ENCODE measurements at regions not wholly inside any gene's neighbourhood (a gene's known extent, or its start where the extent isn't known, plus 50 kb on each side); places are given as distances from the start of the nearest gene placed in this dataset.
A peak's percentile ranks its signal among the peaks of the same experiment; 100 is the strongest.
"Not testable (repeated sequence)": the region's sequence is repeated elsewhere in the genome, so short reads cannot be mapped to it uniquely, and the experiment has no call there.

DNA sequence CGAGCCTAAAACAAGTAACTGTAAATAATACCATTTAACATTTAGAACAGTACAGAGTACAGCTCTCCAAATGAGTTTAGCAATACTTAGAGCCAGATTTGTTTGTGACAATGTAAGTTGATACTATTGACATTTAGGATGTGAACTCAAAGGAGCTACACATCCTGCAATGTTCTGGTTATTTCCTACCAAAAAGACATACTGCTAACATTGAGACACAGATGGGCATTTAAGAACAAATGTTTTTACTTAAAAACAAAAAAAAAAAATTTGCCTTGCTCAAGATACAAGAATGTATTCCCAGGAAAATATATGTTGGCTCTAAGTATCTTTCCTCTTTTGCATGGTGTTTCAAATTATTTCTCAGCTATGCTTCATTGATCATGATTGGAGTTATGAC is 1464.8 kb upstream of the PRMT6 start:
- no peak for ATAC-seq
- DNase-seq: no peak

DNA sequence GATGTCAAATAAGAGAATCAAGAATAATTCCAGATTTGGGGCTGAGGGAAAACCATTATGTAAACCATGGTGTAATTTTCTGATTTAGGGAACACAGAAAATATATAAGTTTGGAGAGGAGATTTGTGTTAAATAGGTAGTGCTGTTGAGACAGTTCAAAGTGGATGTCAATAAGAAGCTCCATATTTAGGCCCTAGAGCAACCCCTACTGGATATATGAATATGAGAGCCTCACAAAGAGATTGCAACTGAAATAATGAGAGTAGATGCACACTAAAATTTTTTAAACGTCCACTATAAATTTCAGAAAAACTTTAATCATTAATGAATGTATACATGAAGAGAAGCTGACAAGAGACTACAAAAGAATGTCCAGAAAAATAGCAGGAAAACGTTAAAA is 1447.8 kb upstream of the PRMT6 start:
- DNase-seq (no peak), ATAC-seq (no peak)

DNA sequence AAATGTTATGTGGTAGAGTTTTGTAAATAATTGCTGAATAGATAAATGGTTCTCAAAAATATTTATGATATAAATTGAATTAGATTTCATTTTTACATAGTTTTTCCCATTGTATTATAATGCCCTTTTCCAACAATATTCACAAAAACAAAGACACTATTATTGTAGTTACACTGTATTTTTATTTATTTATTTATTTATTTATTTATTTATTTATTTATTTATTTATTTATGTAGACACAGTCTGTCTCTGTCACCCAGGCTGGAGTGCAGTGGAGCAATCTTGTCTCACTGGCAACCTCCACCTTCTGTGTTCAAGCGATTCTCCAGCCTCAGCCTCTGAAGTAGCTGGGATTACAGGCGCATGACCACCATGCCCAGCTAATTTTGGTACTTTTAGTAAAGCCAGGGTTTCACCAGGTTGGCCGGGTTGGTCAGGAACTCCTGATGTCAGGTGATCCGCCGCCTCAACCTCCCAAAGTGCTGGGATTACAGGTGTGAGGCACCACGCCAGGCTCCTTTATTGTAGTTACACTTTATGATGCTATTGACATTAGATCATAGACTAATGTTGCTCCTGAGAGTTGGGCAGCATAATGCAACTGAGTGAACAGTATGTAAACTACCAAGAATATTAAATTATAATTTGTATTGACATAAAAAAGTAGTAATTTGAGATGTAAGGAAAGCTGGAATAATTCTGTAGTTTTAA is 1430.0 kb upstream of the PRMT6 start:
- DNase-seq (no peak), ATAC-seq (no peak)

DNA sequence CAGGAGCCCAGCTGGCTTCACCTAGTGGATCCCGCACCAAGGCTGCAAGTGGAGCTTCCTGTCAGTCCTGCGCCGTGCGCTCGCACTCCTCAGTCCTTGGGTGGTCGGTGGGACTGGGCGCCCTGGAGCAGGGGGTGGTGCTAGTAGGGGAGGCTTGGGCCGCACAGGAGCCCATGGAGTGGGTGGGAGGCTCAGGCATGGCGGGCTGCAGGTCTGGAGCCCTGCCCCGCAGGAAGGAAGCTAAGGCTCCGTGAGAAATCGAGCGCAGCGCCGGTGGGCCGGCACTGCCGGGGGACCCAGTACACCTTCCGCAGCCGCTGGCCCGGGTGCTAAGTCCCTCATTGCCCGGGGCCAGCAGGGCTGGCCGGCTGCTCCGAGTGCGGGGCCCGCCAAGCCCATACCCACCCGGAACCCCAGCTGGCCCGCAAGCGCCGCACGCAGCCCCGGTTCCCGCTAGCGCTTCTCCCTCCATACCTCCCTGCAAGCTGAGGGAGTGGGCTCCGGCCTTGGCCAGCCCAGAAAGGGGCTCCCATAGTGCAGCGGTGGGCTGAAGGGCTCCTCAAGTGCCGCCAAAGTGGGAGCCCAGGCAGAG is 1425.2 kb upstream of the PRMT6 start:
- ATAC-seq, DNase-seq: not testable (repeated sequence)

DNA sequence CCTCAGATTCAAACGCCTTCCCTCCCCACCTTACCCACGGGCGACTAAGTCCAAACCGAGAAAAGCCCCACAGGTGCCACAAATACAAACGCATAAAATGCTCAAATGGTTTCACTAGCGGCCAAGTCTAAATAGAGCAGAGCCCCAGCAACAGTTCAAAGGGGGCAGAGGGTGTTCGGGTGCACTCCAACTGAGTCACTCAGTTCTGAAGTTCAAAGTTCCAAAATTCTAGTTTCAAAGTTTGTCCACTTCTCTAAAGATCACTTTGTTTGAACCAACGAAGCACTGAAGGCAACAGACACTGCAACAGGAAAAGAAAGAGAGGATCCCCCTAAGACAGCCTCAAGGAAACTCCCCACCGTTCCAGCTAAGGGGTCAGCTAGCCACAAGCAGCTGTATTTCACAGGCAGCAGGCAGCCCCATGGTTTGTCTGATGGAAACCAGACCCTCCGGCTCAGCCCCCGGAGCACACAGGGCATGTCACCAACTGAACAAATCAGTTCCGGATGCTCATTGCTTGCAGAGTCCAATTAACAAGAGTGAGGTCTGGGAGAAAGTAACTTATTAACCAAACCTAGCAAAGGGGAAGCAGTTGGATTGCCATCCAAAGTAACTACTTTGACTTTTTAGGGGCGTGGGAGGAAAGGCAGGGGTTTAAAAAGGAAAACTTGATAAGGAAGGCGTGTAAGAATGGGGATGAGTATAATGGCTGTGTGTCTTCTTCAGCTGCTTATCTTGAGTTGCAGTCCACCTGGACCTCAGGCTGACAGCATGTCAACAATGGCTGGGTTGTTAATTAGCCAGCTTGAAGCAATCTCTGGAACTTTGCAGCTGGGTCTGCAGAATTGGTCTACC is 1423.9 kb upstream of the PRMT6 start:
- no peak for DNase-seq
- ATAC-seq: no peak

DNA sequence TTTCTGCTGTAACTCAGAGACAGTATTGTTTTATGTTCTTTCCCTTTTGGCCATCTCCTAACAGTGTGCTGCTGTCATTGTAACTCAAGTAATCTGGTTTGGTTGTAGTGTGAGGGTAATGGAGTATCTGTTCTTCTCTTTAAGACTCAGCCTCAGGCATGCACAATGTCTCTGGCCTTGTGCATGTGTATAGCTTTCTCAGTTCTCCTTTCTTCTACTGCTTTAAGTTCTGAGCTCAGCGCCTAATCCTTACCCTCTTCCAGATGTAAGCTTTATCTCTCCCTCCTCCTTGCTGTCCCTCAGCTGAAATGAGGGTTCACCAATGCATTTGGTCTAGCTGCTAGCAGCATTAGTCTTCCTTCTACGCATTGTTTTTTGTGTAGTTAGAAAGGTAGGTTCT is 1420.4 kb upstream of the PRMT6 start:
- no peak for DNase-seq
- no peak for ATAC-seq

DNA sequence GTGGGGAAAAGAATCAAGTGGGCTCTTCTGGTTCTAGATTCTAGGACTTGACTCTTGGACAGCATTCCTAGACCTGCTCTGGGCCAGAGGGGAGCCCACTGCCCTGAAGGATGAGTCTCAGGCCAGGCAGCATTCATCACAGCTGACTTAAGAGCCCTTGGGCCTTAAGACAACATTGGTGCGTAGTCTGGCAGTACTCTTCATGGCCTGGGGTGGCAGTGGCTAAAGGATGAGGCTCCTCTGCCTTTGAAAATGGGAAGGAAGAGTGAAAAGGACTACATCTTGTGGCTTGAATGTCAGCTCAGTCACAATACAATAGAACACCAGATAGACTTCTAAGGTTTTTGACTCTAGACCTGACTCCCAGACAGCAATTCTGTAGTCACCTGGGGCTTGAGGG is 1415.1 kb upstream of the PRMT6 start:
- no peak for ATAC-seq
- no peak for DNase-seq

DNA sequence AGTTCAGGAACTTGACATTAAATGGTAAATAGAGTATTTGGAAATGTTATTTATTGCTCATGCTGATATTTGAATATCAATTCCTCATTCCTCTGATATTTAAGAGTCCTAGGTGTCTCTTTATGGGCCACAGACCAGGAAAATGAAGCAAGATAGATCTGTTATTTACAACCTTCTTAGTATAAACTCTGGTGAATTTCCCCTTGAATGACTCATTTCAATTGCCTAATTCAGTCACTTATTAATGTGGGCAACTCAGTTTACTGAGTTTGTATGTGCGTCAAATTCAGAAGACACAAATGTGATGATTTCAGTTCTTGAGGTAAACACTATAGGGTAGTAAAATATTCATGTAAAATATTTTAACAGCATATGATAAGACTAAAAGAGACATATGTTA is 1404.4 kb upstream of the PRMT6 start:
- ATAC-seq (no peak), DNase-seq (no peak)

DNA sequence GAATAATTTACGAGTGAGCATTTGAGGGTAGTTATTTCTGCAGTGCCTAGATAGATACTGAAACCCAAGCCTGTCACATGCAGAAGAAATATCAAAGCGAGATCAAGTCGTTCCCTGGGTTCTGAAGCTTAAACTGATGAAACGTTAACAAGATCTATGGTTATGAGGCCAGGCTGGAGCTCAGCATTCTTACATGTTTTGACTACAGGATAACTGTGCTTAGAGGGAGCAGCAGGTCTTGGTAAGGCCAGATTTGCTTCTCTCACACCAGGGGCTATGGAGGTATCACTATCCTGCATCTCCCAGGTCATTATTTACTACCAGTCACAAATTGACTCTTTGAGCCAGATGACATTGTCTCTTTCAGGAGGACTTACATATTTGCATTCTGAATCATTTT is 1401.4 kb upstream of the PRMT6 start:
- DNase-seq: no peak
- ATAC-seq: no peak

DNA sequence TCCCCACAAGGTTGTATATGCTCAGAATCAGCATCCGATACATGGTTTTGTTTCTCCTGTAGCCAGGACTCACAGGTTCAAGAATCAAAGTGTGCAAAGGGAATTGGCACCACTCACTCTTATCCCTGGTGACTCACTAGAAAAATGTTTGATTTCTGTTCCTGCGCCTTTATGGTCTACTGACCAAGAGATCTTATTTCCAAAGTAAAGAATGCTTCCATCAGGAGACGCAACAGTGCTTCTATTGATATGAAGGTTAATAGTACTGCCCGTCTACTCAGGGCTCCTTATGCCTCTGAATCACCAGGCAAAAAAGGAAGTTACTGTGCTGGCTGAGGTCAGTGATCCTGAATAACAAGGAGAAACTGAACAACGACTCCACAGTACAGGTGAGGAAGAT is 1392.0 kb upstream of the PRMT6 start:
- DNase-seq: no peak
- ATAC-seq: no peak

DNA sequence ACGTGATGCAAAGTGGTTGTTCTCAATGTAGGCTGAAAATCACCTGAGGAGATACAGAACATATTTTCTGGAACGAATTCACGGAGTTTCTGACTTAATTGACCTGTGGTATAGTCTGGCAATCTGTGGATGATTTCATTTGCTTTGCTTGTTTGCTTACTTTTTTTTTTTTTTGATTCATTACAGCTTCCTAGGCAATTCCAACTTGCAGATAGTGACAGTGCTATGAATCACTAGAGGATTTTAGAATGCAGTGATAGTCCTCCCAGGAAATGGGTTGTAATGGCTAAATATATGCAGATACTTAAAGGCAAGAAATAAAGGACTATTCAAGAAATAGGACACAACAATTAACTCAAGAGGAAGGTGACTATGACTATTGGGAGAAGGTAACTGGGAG is 1378.1 kb upstream of the PRMT6 start:
- ATAC-seq: no peak
- DNase-seq: no peak

DNA sequence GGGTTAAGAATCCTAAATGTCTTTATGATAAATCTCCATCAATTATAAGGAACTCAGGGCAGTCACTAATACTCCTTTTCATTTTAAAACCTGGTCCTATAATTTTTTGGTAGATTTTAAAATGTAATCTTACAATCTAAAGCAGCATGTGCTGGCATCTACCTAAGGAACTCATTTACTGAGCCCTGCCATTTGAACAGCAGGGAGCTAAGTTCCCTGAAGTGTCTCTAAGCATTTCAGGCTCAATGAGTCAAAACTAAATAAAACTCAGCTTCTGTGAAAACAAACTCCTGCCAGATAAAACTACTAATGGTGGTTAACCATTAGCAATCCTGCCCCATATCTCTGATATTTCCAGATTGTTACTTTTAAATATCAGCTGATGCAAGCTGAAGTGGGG is 1371.8 kb upstream of the PRMT6 start:
- DNase-seq (no peak), ATAC-seq (no peak)

DNA sequence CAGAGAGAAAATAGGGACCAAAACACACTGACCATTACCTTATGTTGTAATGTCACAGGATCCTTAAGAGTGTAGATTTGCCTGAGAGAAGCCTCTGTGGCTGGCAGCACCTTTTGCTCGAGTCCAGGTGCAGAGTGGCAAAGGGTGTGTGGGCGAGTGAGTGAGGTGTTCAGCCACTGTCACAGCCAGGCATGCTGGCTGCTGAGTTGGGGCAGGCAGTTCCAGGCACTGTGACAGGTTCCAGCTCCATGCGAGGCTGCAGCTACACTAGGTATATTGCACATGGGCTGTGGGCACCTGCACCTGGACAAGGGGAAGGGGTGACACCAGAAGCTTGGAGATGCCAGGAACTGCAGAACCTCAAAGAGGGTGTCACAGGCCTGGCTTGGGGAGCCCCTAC is 1370.4 kb upstream of the PRMT6 start:
- ATAC-seq: no peak
- no peak for DNase-seq

DNA sequence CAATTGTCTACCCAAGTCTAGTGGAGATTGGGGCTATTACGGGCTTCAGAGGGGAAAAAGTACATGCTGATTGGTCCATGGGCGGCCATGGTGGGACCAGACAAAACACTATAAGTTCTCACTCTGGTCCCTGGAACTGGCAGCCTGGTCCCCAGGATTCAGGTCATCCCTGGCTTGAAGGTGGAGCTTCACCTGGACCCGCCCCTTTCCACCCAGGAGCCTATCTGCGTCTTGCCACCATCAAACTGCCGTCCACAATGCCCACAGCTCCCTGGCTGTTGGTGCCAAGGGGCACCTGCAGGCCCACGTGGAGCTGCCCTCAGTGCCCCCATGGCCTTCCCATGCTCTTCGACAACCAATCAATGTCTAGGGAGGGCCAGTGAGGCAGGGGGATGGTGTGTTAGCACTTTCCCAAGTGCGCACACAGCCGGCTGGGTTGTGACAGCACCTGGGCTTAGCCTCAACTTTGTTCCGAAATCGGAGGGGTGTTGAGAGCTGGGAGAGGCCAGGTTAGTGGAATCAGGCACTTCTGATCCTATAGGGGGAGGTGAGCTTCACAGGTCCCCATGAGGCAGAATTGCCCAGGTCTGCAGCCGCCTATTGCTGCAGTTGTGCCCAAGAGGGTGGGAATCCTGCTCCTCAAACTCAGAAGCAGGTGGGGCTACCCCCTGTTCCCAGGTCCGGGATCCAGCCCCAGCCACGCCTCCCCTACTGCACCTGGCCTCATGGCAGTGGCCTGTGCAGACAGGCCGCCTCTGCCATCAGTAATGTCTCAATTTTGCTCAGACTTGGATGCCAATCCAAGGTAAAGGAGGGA is 1369.4 kb upstream of the PRMT6 start:
- ATAC-seq (no peak), DNase-seq (no peak)

DNA sequence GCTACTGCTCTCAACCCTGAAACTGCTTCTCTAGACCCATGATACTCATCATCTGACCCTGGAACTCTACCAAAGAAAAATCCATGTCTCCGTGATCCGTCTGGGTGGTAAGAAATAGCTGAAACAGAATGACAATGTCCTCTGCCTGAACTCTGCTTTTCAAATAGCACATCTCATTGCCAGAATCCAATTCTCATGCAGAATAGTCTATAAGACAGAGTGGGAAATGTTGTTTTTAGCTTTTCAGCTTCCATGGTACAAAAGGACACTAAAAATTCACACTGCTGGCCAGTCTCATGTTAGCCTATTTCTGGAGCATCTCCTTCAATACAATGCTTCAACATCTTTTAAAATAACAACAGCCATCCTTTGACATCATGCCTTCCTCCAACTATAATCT is 1355.8 kb upstream of the PRMT6 start:
- no peak for ATAC-seq
- DNase-seq: no peak

DNA sequence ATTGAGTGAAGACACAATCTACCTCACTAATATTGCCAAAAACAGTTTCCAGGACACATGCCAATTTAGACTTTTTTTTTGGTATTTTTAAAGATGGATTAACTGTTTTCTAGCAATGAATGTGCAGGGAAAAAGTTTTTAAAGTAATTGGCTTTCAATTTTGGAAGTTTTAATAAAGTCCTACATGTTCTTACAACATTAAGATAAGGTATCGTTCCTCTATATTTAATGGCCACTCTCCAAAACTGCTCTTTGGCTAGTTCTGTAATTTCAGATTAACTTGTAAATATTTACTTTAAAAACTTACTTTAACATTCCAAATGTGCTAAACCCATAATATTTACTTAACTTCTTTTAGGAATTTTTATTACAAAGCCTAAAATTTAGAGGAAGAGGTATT is 1332.2 kb upstream of the PRMT6 start:
- DNase-seq (no peak), ATAC-seq (no peak)

DNA sequence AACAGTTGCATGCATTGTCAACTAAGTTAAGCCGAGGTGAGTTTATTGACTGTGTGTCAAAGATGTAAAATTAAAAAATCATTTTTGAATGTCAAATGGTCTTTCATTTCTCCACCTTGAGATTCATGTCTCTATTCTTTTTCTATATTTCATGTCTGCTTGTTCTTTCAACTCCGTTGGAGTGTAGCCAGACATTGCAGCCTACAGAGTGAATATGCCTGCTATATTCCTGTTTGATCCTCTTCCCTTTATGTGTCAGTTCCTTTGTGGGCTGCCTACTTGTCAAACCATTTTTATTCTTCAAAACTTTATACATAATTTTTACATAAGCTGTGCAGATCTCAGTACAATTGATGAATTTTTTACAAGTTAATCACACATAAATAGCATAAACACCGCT is 1325.8 kb upstream of the PRMT6 start:
- DNase-seq (no peak), ATAC-seq (no peak)

DNA sequence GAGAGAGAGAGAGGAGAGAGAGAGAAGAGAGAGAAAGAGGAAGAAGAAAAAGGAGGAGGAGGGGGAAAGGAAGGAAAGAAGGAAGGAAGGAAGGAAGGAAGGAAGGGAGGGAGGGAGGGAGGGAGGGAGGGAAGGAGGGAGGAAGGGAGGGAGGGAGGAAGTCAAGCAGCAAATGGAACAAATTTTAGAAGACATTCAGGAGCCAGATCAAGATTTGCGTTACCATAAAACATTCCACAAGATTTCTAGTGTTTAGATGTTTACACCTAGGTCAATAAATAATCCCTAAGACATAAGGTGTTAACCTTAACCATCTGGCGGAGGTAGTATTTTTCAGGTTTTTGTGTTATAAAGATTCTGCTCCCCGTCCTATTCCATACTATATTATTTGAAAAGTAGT is 1320.1 kb upstream of the PRMT6 start:
- no peak for DNase-seq

DNA sequence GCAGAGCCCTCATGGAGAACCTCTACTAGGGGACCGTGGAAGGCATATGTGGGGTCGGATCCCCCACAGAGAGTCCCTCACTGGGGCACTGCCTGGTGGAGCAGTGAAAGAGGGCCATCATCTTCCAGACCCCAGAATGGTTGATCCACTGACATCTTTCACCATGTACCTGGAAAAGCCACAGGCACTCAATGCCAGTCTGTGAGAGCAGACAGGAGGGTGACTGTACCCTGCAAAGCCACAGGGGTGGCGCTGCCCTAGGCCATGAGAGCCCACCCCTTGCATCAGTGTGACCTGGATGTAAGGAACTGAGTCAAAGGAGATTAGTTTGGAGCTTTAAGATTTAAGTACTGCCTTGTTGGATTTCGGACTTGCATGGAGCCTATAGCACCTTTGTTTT is 1276.7 kb upstream of the PRMT6 start:
- ATAC-seq (no peak), DNase-seq (no peak)

More for the DNA sequence above, 1320.1 kb upstream of the PRMT6 start:
- ATAC-seq: no peak

DNA sequence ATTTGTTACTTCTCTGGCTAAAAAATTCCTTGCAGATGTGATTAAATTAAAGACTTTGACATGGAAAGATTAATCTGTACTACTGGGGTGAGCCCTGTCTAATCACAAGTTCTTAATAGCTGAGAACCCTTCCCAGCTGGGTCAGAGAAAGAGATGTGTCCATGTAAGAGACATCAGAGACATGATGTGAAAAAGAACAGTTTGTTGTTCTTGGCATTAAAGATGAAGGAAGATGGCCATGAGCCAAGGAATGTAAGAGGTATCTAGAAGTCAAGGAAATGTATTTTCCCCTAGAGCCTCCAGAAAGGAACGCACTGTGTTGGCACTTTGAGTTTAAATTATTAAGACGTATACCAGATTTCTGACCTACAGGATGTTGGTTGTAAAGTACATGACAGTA is 1271.5 kb upstream of the PRMT6 start:
- ATAC-seq (no peak), DNase-seq (no peak)

DNA sequence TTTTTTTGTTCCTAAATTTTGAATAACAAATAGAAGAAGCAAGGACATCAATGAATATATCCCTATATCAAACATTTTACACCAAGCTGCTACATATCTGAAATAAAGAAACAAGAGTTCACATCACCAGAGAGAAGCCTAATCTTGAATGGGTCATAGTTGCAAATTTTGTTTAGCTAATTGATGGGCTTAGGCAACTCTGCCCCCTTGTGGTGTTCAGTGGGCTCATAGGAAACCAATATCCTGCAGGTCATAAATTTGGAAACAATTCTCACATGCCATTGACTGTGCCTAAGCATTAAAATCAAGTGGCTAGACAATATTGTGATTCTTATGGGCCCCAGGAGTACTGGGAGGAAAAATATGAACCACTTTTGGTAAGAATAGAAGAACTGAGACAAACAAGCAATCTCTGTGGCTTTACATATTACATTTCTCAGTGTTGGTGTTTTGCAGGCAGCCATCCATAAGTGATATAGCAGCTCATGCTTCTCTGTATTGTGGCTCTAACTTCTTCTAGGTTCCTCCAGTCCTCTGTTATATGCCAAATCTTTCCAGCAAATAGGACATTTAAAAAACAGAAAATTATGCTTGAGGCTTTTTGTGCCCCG is 1262.8 kb upstream of the PRMT6 start:
- DNase-seq: peak; percentile 19
- no peak for ATAC-seq

DNA sequence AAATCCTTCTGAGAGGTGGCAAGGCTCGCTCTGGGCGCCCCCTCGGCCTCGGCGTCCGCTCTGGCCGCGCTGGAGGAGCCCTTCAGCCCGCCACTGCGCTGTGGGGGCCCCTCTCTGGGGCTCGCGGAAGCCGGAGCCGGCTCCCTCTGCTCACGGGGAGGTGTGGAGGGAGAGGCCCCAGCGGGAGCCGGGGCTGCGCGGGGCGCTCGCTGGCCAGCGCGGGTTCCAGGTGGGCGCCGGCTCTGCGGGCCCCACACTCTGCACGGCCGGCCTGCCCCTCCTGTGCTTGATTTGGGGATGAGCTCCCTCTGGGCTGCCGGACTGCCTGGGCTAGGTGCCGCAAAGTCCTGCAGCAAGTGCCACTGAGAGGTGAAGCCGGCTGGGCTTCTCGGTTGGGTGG is 1260.7 kb upstream of the PRMT6 start:
- DNase-seq (no peak), ATAC-seq (no peak)

All from stimulated activated naive CD8-positive, alpha-beta T cell treated with anti-CD3 and anti-CD28 coated beads, Interleukin-15, Interleukin-2, amounts not matched to agents 100 U/mL and 50 U/mL, for 24 hours (primary cell).